Stimulated activated CD8-positive, alpha-beta memory T cell treated with anti-CD3 and anti-CD28 coated beads, Interleukin-7, amount 100 ng/mL, for 4 hours (primary cell): ENCODE measurements at regions not wholly inside any gene's neighbourhood (a gene's known extent, or its start where the extent isn't known, plus 50 kb on each side); places are given as distances from the start of the nearest gene placed in this dataset.

Source experiments
- DNase-seq, 2 donors: peaks; one replicate each; pipeline ENCODE4 v3.0.0-alpha.2; 2020; ENCODE audit warnings: low read depth in 2 of 2

DNA sequence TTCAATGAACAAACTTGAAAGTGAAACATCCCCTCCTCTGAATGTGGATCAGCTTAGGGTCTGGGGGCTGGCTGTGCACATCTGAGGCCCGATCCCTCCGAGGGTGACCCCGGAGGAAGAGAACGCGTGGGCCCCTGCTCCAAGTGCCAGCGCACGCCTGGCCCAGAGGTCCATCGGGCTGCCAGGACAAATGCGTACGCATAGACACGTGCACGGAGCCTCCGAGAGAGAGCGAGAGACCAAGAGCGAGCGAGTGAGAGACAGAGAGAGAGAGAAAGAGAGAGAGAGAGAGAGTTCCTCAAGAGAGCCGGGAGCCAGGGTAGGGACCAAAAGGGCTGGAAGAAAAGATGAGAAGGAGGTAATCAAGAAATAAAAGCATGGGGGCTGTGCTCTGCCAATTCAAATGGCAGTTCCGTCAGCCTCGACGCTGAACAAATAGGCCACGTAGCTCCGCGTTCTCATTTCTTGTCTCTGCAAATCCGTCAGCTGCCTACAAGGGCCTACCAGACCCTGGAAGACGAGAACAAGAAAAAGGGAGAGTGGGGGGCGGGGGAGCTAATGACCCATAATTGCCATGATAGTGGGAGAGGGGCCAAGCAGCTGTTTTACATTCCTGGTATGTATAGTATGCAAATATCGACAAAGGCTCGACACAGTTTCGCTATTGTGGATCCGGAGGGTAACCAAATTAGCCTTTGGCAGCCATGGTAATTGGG lies 435.3 kb upstream of the ZFHX3 start:
- no peak for DNase-seq

DNA sequence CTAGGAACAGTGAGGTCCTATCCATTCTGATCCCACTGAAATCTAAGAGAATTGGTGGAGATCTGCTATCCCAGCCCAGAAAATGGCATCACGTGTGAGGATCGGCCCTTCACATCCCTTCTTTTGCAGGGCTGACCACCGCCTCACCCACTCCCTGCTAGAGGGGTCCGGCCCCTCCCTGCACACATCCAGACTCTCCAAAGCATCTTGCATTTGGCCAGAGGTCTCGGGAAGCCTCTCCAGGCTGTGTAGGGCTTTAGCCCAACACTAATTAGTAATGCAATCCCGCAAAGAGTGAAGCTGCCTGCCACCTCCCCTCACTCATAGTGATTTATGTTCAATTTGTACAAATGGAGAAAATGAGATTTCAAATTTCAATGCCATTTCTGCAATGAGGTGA lies 434.4 kb upstream of the ZFHX3 start:
- DNase-seq: no peak

DNA sequence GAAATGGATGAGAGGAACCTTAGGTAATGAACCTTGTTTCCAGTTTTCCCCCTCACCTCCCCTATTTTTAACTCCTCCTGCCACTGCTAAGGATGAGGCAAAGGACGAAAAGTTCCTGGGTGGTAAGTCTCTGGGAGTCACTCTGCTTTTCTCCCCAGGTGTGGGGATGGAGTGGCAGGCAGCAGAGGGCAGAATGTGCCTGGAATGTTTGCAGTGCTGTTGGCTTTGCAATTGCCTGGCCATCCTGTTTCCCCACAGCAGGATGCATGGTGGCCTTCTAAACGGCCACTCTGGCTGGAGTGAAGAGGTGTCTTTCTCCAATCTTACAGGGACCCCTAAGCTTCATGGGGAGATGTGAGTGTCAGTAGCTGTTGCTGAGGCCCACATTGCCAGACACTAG lies 432.5 kb upstream of the ZFHX3 start:
- no peak for DNase-seq

DNA sequence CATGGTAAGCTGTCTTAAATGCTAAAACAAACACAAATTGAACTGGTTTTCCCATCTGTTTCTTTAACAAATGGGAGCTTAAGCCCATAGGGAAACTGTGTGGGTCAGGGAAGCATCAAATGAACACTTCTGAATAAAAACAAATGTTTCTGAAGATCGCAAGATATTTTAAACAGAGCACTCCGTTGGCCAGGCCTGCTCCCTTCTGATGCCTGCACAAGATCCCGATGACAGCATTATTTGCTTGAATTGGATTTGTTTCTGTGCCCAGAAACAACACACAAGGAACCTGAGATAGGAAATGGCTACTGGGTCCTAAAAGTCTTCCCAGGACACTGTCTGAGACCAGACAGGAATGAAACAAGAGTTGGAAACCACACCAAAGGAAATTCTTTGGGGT lies 425.8 kb upstream of the ZFHX3 start:
- DNase-seq: no peak

DNA sequence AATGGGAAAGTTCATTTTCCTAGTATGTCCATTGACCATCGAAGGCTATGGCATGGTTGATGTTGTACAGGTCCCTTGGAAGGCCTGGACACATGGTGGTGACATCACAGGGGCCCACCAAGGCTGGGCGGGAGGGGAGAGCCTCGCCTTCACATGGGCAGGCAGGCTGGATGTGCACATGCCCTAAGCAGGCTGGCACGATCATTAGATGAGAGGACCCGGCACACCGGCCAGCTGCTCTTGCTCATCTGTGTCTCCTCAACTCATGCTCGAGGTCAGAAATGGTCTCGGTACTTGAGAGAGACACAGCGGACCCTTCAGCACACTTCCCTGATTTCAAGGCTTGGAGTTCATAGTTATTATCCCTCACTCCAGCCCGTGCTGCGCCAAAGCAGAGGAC lies 416.9 kb upstream of the ZFHX3 start:
- no peak for DNase-seq

DNA sequence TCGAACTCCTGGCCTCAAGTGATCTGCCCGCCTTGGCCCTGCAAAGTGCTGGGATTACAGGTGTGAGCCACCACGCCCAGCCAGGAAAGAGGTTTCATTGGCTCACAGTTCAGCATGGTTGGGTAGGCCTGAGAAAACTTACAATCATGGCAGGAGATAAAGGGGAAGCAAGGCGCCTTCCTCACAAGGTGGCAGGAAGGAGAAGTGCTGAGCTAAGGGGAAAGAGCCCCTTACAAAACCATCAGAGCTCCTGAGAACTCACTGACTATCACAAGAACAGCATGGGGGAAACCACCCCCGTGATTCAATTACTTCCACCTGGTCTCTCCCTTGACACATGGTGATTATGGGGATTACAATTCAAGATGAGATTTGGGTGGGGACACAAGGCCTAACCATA lies 411.7 kb upstream of the ZFHX3 start:
- no peak for DNase-seq

DNA sequence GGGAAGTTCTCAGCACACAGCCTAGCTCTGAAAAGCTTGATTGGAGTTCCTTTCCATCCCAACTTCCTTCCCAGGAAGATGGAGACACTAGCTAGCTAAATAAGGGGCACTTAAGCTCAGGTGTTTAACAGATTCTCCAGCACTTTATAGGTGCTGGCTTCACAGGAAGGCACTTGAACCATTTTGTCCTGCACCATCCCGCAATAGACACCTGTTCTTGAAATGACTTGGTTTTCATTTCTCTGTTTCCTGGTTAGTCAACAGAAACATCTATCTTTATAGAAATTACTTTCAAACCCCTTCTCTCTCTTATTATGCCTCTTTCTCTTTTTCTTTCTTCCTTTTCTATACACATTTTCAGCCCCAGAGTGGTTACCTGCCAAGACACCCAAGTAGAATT lies 409.9 kb upstream of the ZFHX3 start:
- no peak for DNase-seq

DNA sequence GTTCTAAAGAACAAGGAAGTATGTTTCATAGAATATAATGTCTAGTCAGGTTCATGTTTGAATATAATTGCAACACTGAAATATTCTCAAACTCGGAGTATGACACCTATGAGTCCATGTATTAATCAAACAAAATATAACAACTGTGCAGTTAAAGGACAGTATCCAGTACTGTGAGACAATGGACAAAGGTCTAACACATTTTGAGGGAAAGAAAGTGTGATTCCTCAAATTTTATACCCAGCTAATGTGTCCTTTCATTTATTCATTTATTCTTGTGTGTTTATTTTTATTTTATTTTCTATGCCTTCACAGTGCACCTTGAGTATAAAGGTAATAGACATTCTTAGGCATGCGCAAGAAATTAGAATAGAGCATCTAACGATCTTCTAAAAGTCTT lies 401.0 kb upstream of the ZFHX3 start:
- no peak for DNase-seq

DNA sequence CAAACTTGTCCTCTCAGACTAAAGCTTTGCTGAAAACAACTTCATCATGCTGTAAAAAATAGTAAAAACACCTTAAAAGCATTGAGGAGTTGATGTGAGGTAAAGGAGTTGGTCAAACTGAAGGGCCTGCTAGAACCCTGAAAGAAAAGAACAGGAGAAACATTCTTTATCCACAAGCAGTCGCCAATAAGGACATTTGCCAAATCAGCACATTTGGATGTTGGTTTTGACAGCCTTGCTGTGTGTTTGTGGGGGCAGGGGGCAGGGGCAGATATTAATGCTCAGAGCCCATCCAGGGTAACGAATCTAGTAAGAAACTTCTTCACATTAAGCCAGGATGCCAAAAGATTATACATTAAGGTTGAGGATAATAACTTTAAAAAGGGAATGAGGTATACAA lies 399.9 kb upstream of the ZFHX3 start:
- no peak for DNase-seq

DNA sequence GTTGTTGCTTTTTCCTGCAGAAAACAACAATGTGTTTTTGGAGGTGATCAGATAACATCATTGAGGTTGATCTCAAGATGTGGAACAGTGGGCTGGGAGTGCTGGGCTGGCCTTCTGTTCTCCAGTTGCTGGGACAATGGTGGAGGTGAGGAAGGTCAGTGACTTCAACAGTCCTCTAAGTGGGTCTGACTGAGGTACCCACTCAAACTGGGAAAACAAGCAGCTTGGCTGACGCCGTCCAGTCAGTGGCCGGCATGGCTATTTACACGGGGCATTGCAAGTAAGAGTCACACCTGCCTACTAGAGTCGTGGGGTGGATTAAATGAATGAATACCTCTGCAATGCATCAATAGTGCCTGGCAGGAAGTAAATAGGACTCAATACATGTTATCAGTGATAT lies 386.7 kb upstream of the ZFHX3 start:
- DNase-seq: no peak

DNA sequence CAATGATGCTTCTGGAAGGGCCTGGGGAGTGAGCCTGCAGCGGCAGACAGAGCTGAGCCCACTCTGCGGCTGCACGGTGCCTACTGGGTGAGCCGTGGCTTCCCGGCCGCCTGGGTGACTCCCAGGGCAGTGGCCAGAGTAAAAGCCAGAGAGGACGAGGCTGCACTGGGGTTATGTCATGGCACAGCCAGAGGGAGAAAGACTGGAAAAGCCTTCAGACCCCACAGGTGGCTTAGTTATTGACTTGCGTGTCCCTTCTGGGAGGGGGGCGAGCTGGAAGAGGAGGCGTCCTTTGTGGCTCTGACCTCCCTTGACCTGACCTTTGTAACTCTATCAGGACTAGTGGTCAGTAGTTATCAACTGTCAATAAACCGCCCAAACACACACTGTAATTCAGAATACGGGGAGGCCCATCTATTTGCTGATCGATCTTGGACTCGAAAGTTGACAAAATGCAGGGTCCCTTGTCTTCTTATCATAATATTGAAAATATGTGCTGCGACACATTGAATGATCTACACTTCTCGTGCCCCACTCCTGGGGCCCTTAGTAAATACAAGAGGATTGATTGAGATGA lies 385.9 kb upstream of the ZFHX3 start:
- DNase-seq: no peak

DNA sequence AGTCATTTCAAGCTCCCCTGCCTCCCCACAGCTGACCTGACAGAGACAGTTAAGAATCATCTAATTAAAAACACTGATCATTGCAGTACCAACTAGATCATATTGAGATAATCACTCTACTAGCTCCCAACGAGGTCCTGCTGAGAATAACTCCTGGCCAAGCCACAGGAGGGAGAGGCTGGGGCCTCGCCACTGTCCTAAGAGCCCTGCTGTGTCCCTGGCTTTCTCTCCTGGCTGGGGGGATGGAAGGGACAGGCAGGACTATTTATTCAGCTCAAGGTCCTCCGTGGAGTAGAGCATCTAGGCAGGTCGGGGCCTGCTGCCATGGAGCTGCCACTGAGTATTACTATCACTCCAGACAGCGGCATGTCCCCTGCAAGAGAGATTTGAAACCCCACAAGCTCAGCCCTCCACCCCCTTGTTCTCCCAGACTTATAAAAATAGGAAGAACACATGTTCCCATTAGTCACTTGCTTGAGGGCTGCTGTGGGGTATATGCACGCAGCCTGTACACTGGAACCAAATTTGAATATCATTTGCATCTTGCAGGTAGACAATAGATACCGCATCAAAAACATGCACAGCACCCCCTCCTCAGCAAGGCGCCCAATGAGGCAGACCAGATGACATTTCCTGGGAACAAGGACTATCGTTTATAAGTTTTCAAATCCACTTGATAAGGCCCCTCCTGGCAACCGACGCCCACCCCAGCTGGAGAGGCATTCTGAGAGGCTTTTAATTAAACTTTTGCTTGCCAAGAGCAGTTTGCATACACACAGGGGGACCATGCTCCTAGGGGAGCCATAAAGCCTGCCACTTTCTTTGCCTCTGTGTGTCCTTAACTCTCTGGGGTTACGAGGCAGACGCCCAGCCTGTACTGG lies 385.2 kb upstream of the ZFHX3 start:
- DNase-seq: no peak

DNA sequence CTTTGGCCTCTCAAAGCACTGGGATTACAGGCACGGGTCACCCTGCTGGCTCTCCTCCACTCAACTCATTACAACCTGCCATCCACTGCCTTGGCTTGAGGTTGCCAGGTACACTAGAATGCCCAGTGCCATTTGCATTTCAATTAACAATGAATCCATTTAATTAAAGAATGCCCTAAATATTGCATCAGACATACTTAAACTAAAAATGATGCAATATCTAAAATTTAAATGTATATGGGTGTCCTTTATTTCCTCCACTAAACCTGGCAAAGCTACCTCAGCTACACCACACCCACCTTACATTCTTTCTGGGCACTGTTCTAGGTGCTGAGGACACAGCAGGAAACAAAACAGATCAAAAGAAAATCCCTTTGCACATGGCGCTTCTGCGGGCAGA lies 382.2 kb upstream of the ZFHX3 start:
- no peak for DNase-seq

DNA sequence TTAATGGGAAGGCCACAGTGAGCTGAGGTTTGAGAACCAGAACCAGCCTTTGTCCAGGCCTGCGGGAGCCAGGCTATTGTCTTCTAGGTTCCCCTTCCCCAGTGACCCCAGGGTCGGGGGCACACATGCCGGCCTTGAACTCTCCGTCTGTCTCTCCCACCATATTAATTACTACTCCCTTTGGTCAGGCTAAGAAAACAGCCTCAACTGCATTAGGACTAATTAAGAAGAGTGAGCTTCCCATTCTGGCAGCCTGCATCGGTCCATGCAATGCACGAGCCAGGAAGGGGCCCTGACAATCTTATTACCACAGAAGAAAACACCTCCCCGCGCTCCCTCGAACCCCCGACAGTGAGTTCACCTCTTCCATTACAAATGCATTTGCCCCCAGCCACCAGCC lies 380.2 kb upstream of the ZFHX3 start:
- no peak for DNase-seq

DNA sequence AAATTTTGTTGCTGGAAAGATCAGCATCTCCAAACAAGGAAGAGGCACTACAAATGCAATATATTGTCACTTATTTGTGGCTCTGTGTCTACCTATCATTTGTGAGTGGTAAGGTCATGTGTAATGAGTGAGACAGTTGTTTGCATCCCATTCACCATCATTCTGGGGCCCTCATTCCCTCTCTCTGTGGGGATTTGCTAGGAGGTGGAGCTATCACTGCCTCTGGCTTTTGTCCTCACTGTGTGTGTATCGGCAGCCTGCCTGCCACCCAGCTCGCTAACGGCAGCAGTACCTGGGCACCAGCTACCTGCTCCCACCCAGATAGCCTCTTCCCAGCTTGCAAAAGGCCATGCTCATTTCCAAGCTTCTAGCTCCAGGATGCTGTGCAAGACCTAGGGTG lies 379.2 kb upstream of the ZFHX3 start:
- DNase-seq: no peak

DNA sequence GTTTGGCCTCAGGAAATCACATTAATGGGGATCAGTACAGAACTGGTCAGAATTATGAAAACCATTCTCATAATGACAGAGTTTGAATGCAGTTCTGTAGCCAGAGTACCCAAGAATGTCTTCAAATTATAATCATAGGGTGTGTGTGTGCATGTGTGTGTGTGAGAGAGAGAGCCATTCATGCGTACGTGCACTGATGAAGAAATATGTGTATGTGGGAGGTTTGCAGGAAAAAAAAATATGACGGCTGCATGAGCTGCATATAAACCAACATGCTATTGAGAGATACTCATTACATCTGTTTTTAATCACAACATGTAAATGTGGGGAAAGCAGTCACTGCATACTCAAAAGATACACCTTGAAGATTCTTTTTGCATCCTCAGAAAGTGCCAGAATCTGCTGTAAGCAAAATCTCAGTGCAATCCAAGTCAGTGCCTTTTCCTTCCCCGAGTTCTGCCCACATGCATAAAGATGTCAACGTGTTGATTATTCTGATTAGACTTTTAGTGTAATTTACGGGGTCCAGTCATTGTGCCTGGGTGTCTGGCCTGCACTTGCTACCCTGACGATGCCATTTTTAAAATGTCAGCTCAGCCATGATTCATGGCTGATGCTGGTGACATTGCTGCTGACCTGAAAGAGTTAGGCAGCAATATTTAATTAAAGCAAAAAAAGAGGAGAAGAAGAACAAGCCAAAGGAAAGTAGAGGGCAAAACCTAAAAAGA lies 378.7 kb upstream of the ZFHX3 start:
- DNase-seq: no peak

DNA sequence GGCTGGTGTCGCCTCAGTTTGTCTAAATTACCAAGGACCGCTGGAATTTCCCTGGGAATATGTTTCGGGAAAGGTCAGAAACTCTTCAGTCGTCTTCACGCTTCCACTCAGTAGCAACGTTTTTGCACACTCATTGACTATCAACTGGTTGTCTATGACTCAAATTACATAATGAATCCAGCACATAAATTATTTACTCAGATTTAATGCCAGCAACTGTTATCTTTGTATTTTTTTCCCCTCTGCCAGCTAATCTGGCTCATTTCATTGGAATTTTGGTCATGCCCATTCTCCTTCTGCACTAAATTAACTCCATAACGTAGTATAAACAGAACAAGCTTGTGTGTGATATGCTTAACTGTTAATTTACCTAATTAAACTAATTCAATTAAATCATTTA lies 372.7 kb upstream of the ZFHX3 start:
- DNase-seq: no peak

DNA sequence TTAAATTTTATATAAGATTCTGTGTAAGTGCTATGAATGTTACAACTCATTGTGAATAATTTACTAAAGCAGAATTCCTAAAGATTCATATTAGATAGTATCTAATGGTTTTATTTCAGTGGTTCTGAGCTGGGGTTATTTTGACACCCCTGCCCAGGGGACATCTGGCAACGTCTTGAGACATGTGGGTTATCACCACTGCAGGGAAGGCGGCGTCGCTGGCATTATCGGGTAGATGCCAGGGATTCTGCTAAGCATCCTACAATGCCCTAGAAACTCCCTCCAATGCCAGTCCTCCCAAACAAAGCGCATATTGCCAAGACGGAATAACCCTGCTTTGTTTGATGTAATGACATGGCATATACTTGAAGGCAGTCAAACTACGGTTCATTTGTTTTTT lies 372.3 kb upstream of the ZFHX3 start:
- DNase-seq: no peak

DNA sequence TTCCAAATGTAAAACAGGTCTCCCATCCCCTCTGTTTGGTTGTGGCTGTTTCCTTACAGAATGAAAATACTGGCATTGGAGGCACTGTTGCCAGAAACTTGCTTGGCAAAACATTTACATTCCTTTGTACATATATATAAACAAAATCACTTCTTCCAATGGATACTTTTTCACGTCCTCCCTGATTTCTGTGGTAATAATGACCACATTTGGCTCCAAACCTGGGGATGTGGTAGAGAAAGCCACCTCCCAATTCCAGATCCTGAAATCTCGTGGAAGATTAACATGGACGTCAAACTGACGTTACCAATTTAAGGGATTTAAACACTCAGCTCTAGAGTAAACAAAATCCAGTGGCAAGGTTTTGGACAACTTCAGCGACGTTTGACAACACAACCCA lies 370.8 kb upstream of the ZFHX3 start:
- DNase-seq: no peak

DNA sequence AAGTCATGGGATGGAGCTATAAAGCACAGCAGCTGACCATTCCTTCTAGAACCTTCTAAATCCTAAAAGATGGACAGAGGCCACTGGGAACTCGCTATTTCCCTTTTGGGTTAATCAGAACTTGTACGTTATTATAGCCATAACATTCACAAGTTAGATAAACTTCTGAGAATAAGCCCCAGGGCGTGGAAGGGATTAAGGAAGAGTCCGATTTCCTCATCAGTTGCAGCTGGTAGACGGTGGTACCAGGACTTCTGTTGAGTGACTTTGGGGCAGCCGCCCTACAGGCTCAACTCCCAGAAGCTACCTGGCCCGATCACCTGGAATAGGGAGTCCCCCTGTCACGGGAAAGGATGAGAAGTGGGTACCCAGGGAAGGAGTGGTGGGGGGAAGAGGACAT lies 370.1 kb upstream of the ZFHX3 start:
- DNase-seq: no peak

DNA sequence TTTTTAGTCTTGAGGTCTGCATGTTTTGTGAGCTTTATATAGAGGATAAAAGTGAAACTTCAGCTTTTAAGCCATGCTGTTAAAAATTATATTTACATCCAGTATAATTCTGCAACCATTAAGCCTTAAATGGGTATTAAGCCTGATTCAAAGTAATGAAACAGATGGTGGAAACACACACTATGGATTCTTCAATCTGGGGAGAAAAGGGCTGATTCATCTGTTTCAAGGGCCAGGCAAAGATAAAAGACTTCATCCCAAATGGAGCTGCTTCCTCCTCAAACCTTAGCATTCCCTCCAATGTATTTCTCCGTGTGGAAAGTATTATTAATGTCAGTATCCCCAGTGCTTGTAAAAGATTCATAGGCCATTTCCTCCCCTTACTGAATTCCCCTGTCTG lies 367.4 kb upstream of the ZFHX3 start:
- no peak for DNase-seq

DNA sequence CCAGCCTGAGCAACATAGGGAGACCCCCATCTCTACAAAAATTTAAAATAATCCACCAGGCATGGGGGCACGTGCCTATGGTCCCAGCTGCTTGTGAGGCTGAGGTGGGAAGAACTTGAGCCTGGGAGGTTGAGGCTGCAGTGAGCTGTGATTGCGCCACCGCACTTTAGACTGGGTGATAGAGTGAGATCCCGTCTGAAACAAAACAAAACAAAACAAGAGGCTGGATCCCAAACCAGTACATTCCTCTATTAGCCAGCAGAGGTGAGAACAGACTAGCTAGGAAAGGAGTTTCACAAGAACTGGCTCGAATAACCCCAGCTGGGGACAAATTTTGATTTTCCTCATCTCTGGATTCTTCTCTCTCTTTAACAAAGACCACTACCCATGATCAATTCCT lies 366.7 kb upstream of the ZFHX3 start:
- no peak for DNase-seq

DNA sequence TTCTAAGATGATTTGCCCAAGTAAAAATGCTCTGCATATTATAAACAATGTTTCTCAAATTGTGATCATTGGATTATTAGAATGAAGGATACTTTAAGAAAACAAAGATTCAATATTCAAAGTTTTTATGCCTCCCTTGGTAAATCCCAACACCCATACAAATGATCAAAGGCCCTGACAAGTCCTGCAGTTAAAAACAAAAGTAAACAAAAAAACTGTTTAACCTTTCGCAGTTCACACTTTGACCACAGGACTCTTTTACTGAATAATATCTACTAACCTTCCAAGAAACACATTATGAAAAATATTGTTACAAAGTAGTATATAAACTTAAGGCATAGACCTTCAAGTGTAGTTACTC lies 365.9 kb upstream of the ZFHX3 start:
- DNase-seq: no peak
